OCI-LY1 (cell line): ENCODE measurements at regions not wholly inside any gene's neighbourhood (a gene's known extent, or its start where the extent isn't known, plus 50 kb on each side); places are given as distances from the start of the nearest gene placed in this dataset.

Experiments
- H2AFZ ChIP-seq: fragments of 200-600 bp; sonication (generic), shearing (Covaris generic); 2 replicates; pipeline ENCODE4 v1.6.0; 2014; ENCODE audit warnings: antibody characterized with exemption, mild to moderate bottlenecking, low read length
- H3F3A ChIP-seq: fragments of 200-600 bp; sonication (generic), shearing (Covaris generic); 2 replicates; pipeline ENCODE4 v1.6.0; 2014; ENCODE audit warnings: mild to moderate bottlenecking, antibody characterized with exemption, low read length, moderate library complexity; ENCODE audit not compliant: insufficient read depth
- H3K27ac ChIP-seq: fragments of 200-600 bp; sonication (generic); 2 replicates; pipeline ENCODE4 v1.5.1; 2014; ENCODE audit warnings: low read length, mixed run types, mild to moderate bottlenecking, low read depth; ENCODE audit not compliant: poor library complexity, severe bottlenecking
- H3K27me3 ChIP-seq: fragments of 200-600 bp; sonication (generic); 2 replicates; pipeline ENCODE4 v1.6.0; 2014; ENCODE audit warnings: antibody characterized with exemption, mild to moderate bottlenecking, low read length, moderate library complexity; ENCODE audit not compliant: insufficient read depth
- H3K36me3 ChIP-seq: fragments of 200-600 bp; sonication (generic); 2 replicates; pipeline ENCODE4 v1.6.1; 2014; ENCODE audit warnings: mild to moderate bottlenecking, antibody characterized with exemption, low read length, moderate library complexity, mixed read lengths; ENCODE audit not compliant: insufficient read depth
- H3K4me1 ChIP-seq: fragments of 200-600 bp; sonication (generic); 2 replicates; pipeline ENCODE4 v1.5.1; 2014; ENCODE audit warnings: mild to moderate bottlenecking, low read length, moderate library complexity; ENCODE audit not compliant: insufficient read depth, severe bottlenecking
- H3K4me2 ChIP-seq: fragments of 200-600 bp; sonication (generic), shearing (Covaris generic); 2 replicates; pipeline ENCODE4 v1.6.1; 2014; ENCODE audit warnings: low read length
- H3K4me3 ChIP-seq: fragments of 200-600 bp; sonication (generic); 2 replicates; pipeline ENCODE4 v1.5.1; 2014; ENCODE audit warnings: low read length, low read depth, mild to moderate bottlenecking, mixed read lengths; ENCODE audit not compliant: poor library complexity, severe bottlenecking
- H3K79me2 ChIP-seq: fragments of 200-600 bp; shearing (Covaris generic); 2 replicates; pipeline ENCODE4 v1.6.1; 2016; ENCODE audit warnings: mixed run types, low read length, mixed read lengths; ENCODE audit not compliant: insufficient read depth
- H3K9ac ChIP-seq: fragments of 200-600 bp; sonication (generic), shearing (Covaris generic); 2 replicates; pipeline ENCODE4 v1.6.1; 2014; ENCODE audit warnings: mild to moderate bottlenecking, low read length, mixed read lengths
- H3K9me2 ChIP-seq: fragments of 200-600 bp; sonication (generic), shearing (Covaris generic); 2 replicates; pipeline ENCODE4 v1.6.1; 2014; ENCODE audit warnings: low read depth, mild to moderate bottlenecking, low read length, mixed read lengths
- H3K9me3 ChIP-seq: fragments of 200-600 bp; shearing (Covaris generic); 2 replicates; pipeline ENCODE4 v1.6.1; 2014; ENCODE audit warnings: low read length, mixed read lengths
- H4K20me1 ChIP-seq: fragments of 200-600 bp; sonication (generic), shearing (Covaris generic); 2 replicates; pipeline ENCODE4 v1.6.0; 2016; ENCODE audit warnings: mild to moderate bottlenecking, low read length; ENCODE audit not compliant: insufficient read depth
- CTCF ChIP-seq: fragments of 200-600 bp; sonication (generic), shearing (Covaris generic); IDR thresholded peaks from 2 replicates; pipeline ENCODE4 v1.5.1; 2017; ENCODE audit warnings: mild to moderate bottlenecking, antibody characterized with exemption, low read length, moderate library complexity, mixed read lengths
- EZH2 ChIP-seq: fragments of 200-600 bp; sonication (generic), shearing (Covaris generic); IDR thresholded peaks from 2 replicates; pipeline ENCODE4 v1.8.0; 2017; ENCODE audit warnings: borderline replicate concordance, mixed run types, mild to moderate bottlenecking, antibody characterized with exemption, low read length, moderate library complexity, mixed read lengths

GRCh38 chr6:56346958-56347357 lies 99.6 kb upstream of the COL21A1 start:
- no peaks in the 10 kb centered on the region for H4K20me1 ChIP-seq
- H3K27me3 ChIP-seq = no peaks in the 10 kb centered on the region
- no peaks in the 10 kb centered on the region for H3F3A ChIP-seq
- H2AFZ ChIP-seq = no peak overlapping the region
- no peak overlapping the region for H3K4me2 ChIP-seq
- no peaks in the 10 kb centered on the region for H3K4me1 ChIP-seq
- H3K9ac ChIP-seq = no peak overlapping the region
- H3K27ac ChIP-seq = no peak overlapping the region
- no peak for TF ChIP-seq EZH2
- TF ChIP-seq CTCF = no peak
- no peaks in the 10 kb centered on the region for H3K9me3 ChIP-seq
- H3K79me2 ChIP-seq = no peaks in the 10 kb centered on the region
- H3K4me3 ChIP-seq = no peak overlapping the region
- no peaks in the 10 kb centered on the region for H3K9me2 ChIP-seq
- no peaks in the 10 kb centered on the region for H3K36me3 ChIP-seq

- TF ChIP-seq EZH2 (no peak), CTCF (no peak)
- no peak overlapping the region for H3K4me3 ChIP-seq
These were observed 98.1 kb upstream of the COL21A1 start for GRCh38 chr6:56345376-56345995.

GRCh38 chr6:56343295-56343694 lies 95.9 kb upstream of the COL21A1 start:
- H3F3A ChIP-seq = no peaks in the 10 kb centered on the region
- no peaks in the 10 kb centered on the region for H3K79me2 ChIP-seq
- no peaks in the 10 kb centered on the region for H3K27me3 ChIP-seq
- H3K9ac ChIP-seq = no peak overlapping the region
- no peak overlapping the region for H3K4me3 ChIP-seq
- H4K20me1 ChIP-seq = no peaks in the 10 kb centered on the region
- no peaks in the 10 kb centered on the region for H3K9me2 ChIP-seq
- H3K4me2 ChIP-seq = no peak overlapping the region
- H3K27ac ChIP-seq = no peak overlapping the region
- no peak overlapping the region for H2AFZ ChIP-seq
- H3K36me3 ChIP-seq = no peaks in the 10 kb centered on the region
- no peaks in the 10 kb centered on the region for H3K9me3 ChIP-seq
- no peak for TF ChIP-seq EZH2
- TF ChIP-seq CTCF = no peak
- H3K4me1 ChIP-seq = no peaks in the 10 kb centered on the region

More at GRCh38 chr6:56345376-56345995, 98.1 kb upstream of the COL21A1 start:
- Histone ChIP-seq H4K20me1 (no peaks in the 10 kb centered on the region), H3F3A (no peaks in the 10 kb centered on the region), H3K36me3 (no peaks in the 10 kb centered on the region), H3K27ac (no peak overlapping the region), H3K4me1 (no peaks in the 10 kb centered on the region), H3K79me2 (no peaks in the 10 kb centered on the region), H3K9me2 (no peaks in the 10 kb centered on the region), H3K9ac (no peak overlapping the region), H3K4me2 (no peak overlapping the region), H3K9me3 (no peaks in the 10 kb centered on the region), H2AFZ (no peak overlapping the region), H3K27me3 (no peaks in the 10 kb centered on the region)
